Mesendoderm (in vitro differentiated cells): ENCODE measurements at regions not wholly inside any gene's neighbourhood (a gene's known extent, or its start where the extent isn't known, plus 50 kb on each side); places are given as distances from the start of the nearest gene placed in this dataset.

ENCODE experiments used
- DNase-seq: peaks from one replicate; pipeline ENCODE4 v3.0.0; 2013
- H2AK5ac ChIP-seq: 2 replicates; pipeline ENCODE4 v1.6.1; 2013; ENCODE audit warnings: low read length, inconsistent platforms
- H2BK120ac ChIP-seq: 2 replicates; pipeline ENCODE4 v1.6.1; 2013; ENCODE audit warnings: low read depth, mild to moderate bottlenecking, low read length, moderate library complexity, mixed read lengths
- H2BK15ac ChIP-seq: replicated peaks from 2 replicates; pipeline ENCODE4 v1.6.1; 2013; ENCODE audit warnings: low read depth, mild to moderate bottlenecking, moderate library complexity
- H2BK5ac ChIP-seq: 2 replicates; pipeline ENCODE4 v1.6.1; 2013; ENCODE audit warnings: low read length, inconsistent platforms
- H3K18ac ChIP-seq: 2 replicates; pipeline ENCODE4 v1.6.1; 2013; ENCODE audit warnings: mild to moderate bottlenecking, low read length, mixed read lengths
- H3K23ac ChIP-seq: one replicate; pipeline ENCODE4 v1.6.1; 2013; ENCODE audit warnings: low read length
- H3K27ac ChIP-seq: 2 replicates; pipeline ENCODE4 v1.5.1; 2013; ENCODE audit warnings: low read depth, mild to moderate bottlenecking, inconsistent platforms, low read length, moderate library complexity
- H3K27me3 ChIP-seq: 2 replicates; pipeline ENCODE4 v1.6.1; 2013; ENCODE audit warnings: low read length, control low read depth, mild to moderate bottlenecking, inconsistent platforms; ENCODE audit not compliant: insufficient read depth, poor library complexity
- H3K36me3 ChIP-seq: 2 replicates; pipeline ENCODE4 v1.6.1; 2013; ENCODE audit warnings: low read length, inconsistent platforms; ENCODE audit not compliant: control insufficient read depth, insufficient read depth
- H3K4ac ChIP-seq: one replicate; pipeline ENCODE4 v1.6.1; 2013; ENCODE audit warnings: low read depth, mild to moderate bottlenecking, low read length, moderate library complexity
- H3K4me1 ChIP-seq: 2 replicates; pipeline ENCODE4 v1.6.1; 2013; ENCODE audit warnings: low read depth, low read length, inconsistent platforms; ENCODE audit not compliant: control insufficient read depth
- H3K4me2 ChIP-seq: 2 replicates; pipeline ENCODE4 v1.6.1; 2013; ENCODE audit warnings: low read length
- H3K4me3 ChIP-seq: 2 replicates; pipeline ENCODE4 v1.5.1; 2013; ENCODE audit warnings: mild to moderate bottlenecking, low read length
- H3K56ac ChIP-seq: one replicate; pipeline ENCODE4 v1.6.1; 2013; ENCODE audit warnings: low read length
- H3K79me1 ChIP-seq: 2 replicates; pipeline ENCODE4 v1.6.1; 2013; ENCODE audit warnings: low read length, inconsistent platforms
- H3K79me2 ChIP-seq: 2 replicates; pipeline ENCODE4 v1.6.1; 2013; ENCODE audit warnings: mild to moderate bottlenecking, low read length; ENCODE audit not compliant: control insufficient read depth, insufficient read depth
- H3K9ac ChIP-seq: 2 replicates; pipeline ENCODE4 v1.6.1; 2013; ENCODE audit warnings: low read length, inconsistent platforms
- H4K5ac ChIP-seq: one replicate; pipeline ENCODE4 v1.6.1; 2013; ENCODE audit warnings: low read length
- H4K8ac ChIP-seq: one replicate; pipeline ENCODE4 v1.6.1; 2013; ENCODE audit warnings: low read depth, mild to moderate bottlenecking, control low read depth, low read length, moderate library complexity
- WGBS: extraction: QIAGEN DNeasy Blood & Tissue Kit; methylation state at CpG from one replicate; pipeline ENCODE4 v1.1.7; 2013; ENCODE audit warnings: low lambda C conversion rate, missing lambda C conversion rate; ENCODE audit not compliant: insufficient coverage; ENCODE audit errors: extremely low coverage; 5-methylcytosine and 5-hydroxymethylcytosine counted together

- Histone ChIP-seq H4K5ac (no peak overlapping the region), H2BK120ac (no peak overlapping the region), H2BK15ac (no peak overlapping the region), H3K18ac (no peak overlapping the region), H3K23ac (no peak overlapping the region), H3K4me3 (no peak overlapping the region), H2AK5ac (no peak overlapping the region), H3K9ac (no peak overlapping the region), H3K4me2 (no peak overlapping the region), H3K27me3 (no peaks in the 10 kb centered on the region), H2BK5ac (no peak overlapping the region), H3K27ac (no peak overlapping the region), H3K79me2 (no peaks in the 10 kb centered on the region), H4K8ac (no peak overlapping the region), H3K4ac (no peak overlapping the region), H3K36me3 (no peaks in the 10 kb centered on the region), H3K79me1 (no peaks in the 10 kb centered on the region), H3K56ac (no peak overlapping the region), H3K4me1 (no peaks in the 10 kb centered on the region)
- WGBS, result no CpG with 5 or more reads among the region's 2 CpGs
- DNase-seq, result no peak
Measured at GRCh38 chr4:115331241-115331640, 217.8 kb upstream of the NDST4 start.

GRCh38 chr4:115325836-115326235 lies 212.4 kb upstream of the NDST4 start:
- no peaks in the 10 kb centered on the region for H3K36me3 ChIP-seq
- no peak overlapping the region for H3K9ac ChIP-seq
- H3K4me3 ChIP-seq, result no peak overlapping the region
- no peak overlapping the region for H3K27ac ChIP-seq
- H2BK15ac ChIP-seq, result no peak overlapping the region
- no peak overlapping the region for H4K8ac ChIP-seq
- no peaks in the 10 kb centered on the region for H3K79me2 ChIP-seq
- no peak overlapping the region for H3K23ac ChIP-seq
- no peaks in the 10 kb centered on the region for H3K79me1 ChIP-seq
- no peak overlapping the region for H3K56ac ChIP-seq
- H3K18ac ChIP-seq, result no peak overlapping the region
- DNase-seq, result peak; percentile 64
- H2BK5ac ChIP-seq, result no peak overlapping the region
- no peak overlapping the region for H3K4ac ChIP-seq
- H2AK5ac ChIP-seq, result no peak overlapping the region
- WGBS, result no CpG with 5 or more reads among the region's 2 CpGs
- no peaks in the 10 kb centered on the region for H3K4me1 ChIP-seq
- no peak overlapping the region for H3K4me2 ChIP-seq
- no peak overlapping the region for H2BK120ac ChIP-seq
- no peaks in the 10 kb centered on the region for H3K27me3 ChIP-seq
- H4K5ac ChIP-seq, result no peak overlapping the region

- Histone ChIP-seq H3K4me2 (no peak overlapping the region), H4K5ac (no peak overlapping the region), H3K4me1 (no peaks in the 10 kb centered on the region), H3K79me1 (no peaks in the 10 kb centered on the region), H3K27me3 (no peaks in the 10 kb centered on the region), H3K9ac (no peak overlapping the region), H3K4ac (no peak overlapping the region), H2BK120ac (no peak overlapping the region), H4K8ac (no peak overlapping the region), H3K4me3 (no peak overlapping the region), H2BK15ac (no peak overlapping the region), H3K36me3 (no peaks in the 10 kb centered on the region), H3K56ac (no peak overlapping the region), H3K27ac (no peak overlapping the region), H2AK5ac (no peak overlapping the region), H3K79me2 (no peaks in the 10 kb centered on the region), H2BK5ac (no peak overlapping the region), H3K23ac (no peak overlapping the region), H3K18ac (no peak overlapping the region)
- no peak for DNase-seq
- WGBS, result no CpG with 5 or more reads among the region's 4 CpGs
Measured at GRCh38 chr4:115323106-115323707, 209.8 kb upstream of the NDST4 start.

- peak; percentile 44 for DNase-seq
- no peak overlapping the region for H3K4me2 ChIP-seq
- no peak overlapping the region for H2BK15ac ChIP-seq
- no peak overlapping the region for H3K4ac ChIP-seq
- H3K79me1 ChIP-seq, result no peaks in the 10 kb centered on the region
- no peak overlapping the region for H2BK120ac ChIP-seq
- no peak overlapping the region for H3K27ac ChIP-seq
- no peak overlapping the region for H4K5ac ChIP-seq
- H3K56ac ChIP-seq, result no peak overlapping the region
- no peaks in the 10 kb centered on the region for H3K4me1 ChIP-seq
- H2AK5ac ChIP-seq, result no peak overlapping the region
- no CpG with 5 or more reads among the region's 4 CpGs for WGBS
- H3K9ac ChIP-seq, result no peak overlapping the region
- H2BK5ac ChIP-seq, result no peak overlapping the region
- no peaks in the 10 kb centered on the region for H3K27me3 ChIP-seq
- no peak overlapping the region for H3K23ac ChIP-seq
- no peaks in the 10 kb centered on the region for H3K36me3 ChIP-seq
- H3K79me2 ChIP-seq, result no peaks in the 10 kb centered on the region
- no peak overlapping the region for H3K4me3 ChIP-seq
- H4K8ac ChIP-seq, result no peak overlapping the region
- no peak overlapping the region for H3K18ac ChIP-seq
Measured at GRCh38 chr4:115315182-115315581, 201.8 kb upstream of the NDST4 start.

- no peak for DNase-seq
- H3K27me3 ChIP-seq, result no peaks in the 10 kb centered on the region
- H3K36me3 ChIP-seq, result no peaks in the 10 kb centered on the region
- no peak overlapping the region for H2BK15ac ChIP-seq
- H2BK120ac ChIP-seq, result no peak overlapping the region
- no peak overlapping the region for H3K23ac ChIP-seq
- H3K56ac ChIP-seq, result no peak overlapping the region
- H3K79me1 ChIP-seq, result no peaks in the 10 kb centered on the region
- H3K27ac ChIP-seq, result no peak overlapping the region
- H2AK5ac ChIP-seq, result no peak overlapping the region
- H3K9ac ChIP-seq, result no peak overlapping the region
- H3K4me3 ChIP-seq, result no peak overlapping the region
- H3K4ac ChIP-seq, result no peak overlapping the region
- no peak overlapping the region for H3K4me2 ChIP-seq
- no peak overlapping the region for H4K8ac ChIP-seq
- no peaks in the 10 kb centered on the region for H3K4me1 ChIP-seq
- H2BK5ac ChIP-seq, result no peak overlapping the region
- H3K18ac ChIP-seq, result no peak overlapping the region
- WGBS, result no CpG with 5 or more reads among the region's 2 CpGs
- no peaks in the 10 kb centered on the region for H3K79me2 ChIP-seq
- no peak overlapping the region for H4K5ac ChIP-seq
Measured at GRCh38 chr4:115310641-115311040, 197.2 kb upstream of the NDST4 start.

GRCh38 chr4:115294717-115295116 lies 181.3 kb upstream of the NDST4 start:
- WGBS, result 100% methylated on average over 1 of the region's 1 CpG
- Histone ChIP-seq H3K56ac (no peak overlapping the region), H3K27ac (no peak overlapping the region)

More at GRCh38 chr4:115294717-115295116, 181.3 kb upstream of the NDST4 start:
- Histone ChIP-seq H2BK5ac (no peak overlapping the region), H3K9ac (no peak overlapping the region), H3K79me1 (no peaks in the 10 kb centered on the region), H4K8ac (no peak overlapping the region), H3K36me3 (no peaks in the 10 kb centered on the region), H3K4me1 (no peaks in the 10 kb centered on the region), H2AK5ac (no peak overlapping the region), H3K4me3 (no peak overlapping the region), H2BK15ac (no peak overlapping the region), H3K18ac (no peak overlapping the region), H2BK120ac (no peak overlapping the region), H3K4me2 (no peak overlapping the region), H3K4ac (no peak overlapping the region), H3K79me2 (no peaks in the 10 kb centered on the region), H3K23ac (no peak overlapping the region), H3K27me3 (no peaks in the 10 kb centered on the region), H4K5ac (no peak overlapping the region)
- no peak for DNase-seq
